ENCODE measurements at regions not wholly inside any gene's neighbourhood (a gene's known extent, or its start where the extent isn't known, plus 50 kb on each side); places are given as distances from the start of the nearest gene placed in this dataset.
"Not testable (repeated sequence)": the region's sequence is repeated elsewhere in the genome, so short reads cannot be mapped to it uniquely, and the experiment has no call there.

- Histone ChIP-seq H3K36me3 (no peaks in the 10 kb centered on the region), H3K4me3 (no peak overlapping the region), H3K4me2 (no peak overlapping the region), H3K27me3 (no peaks in the 10 kb centered on the region), H3K27ac (no peak overlapping the region), H3K9me3 (replicated peaks in 1 of 11) (peaks cover 9 to 31% (median 19%) of the 10 kb centered on the region in 11 experiments; a peak in 21 of 22 replicates), H4K20me1 (no peaks in the 10 kb centered on the region), H3K4me1 (no peaks in the 10 kb centered on the region; a peak in 1 of 20 replicates), H3K9ac (no peak overlapping the region)
- no peak for TF ChIP-seq Cebpa-rat (IDR thresholded peaks at IDR 0.05)
Measured at GRCh38 chrX:2162695-2163094, 338.1 kb downstream of the DHRSX start.

- peak overlapping the region in 1 of 11 experiments; percentile 35; a peak in 1 of 22 replicates for H3K27ac ChIP-seq
- H3K4me1 ChIP-seq, result no peaks in the 10 kb centered on the region; a peak in 1 of 20 replicates
- peaks cover 16 to 47% (median 31%) of the 10 kb centered on the region in 11 experiments for H3K9me3 ChIP-seq (replicated peaks in 1 of 11)
- H3K9ac ChIP-seq, result no peak overlapping the region
- peak overlapping the region in 1 of 11 experiments; percentile 16; a peak in 1 of 22 replicates for H3K4me2 ChIP-seq
- no peak for TF ChIP-seq Cebpa-rat (IDR thresholded peaks at IDR 0.05)
- H4K20me1 ChIP-seq, result no peaks in the 10 kb centered on the region
- no peaks in the 10 kb centered on the region for H3K36me3 ChIP-seq
- no peak overlapping the region for H3K4me3 ChIP-seq
- H3K27me3 ChIP-seq, result no peaks in the 10 kb centered on the region
Measured at GRCh38 chrX:2159861-2160260, 340.9 kb downstream of the DHRSX start.

- peak overlapping the region in 1 of 11 experiments; percentile 16; a peak in 1 of 22 replicates for H3K4me2 ChIP-seq
- no peaks in the 10 kb centered on the region for H3K36me3 ChIP-seq
- H3K9ac ChIP-seq, result no peak overlapping the region
- H3K4me1 ChIP-seq, result no peaks in the 10 kb centered on the region; a peak in 1 of 20 replicates
- H3K4me3 ChIP-seq, result no peak overlapping the region
- H3K27me3 ChIP-seq, result no peaks in the 10 kb centered on the region
- H3K9me3 ChIP-seq (replicated peaks in 1 of 11), result peaks cover 16 to 47% (median 31%) of the 10 kb centered on the region in 11 experiments
- no peak for TF ChIP-seq Cebpa-rat (IDR thresholded peaks at IDR 0.05)
- no peaks in the 10 kb centered on the region for H4K20me1 ChIP-seq
- H3K27ac ChIP-seq, result peak overlapping the region in 2 of 11 experiments; percentile 31 to 35; a peak in 2 of 22 replicates
Measured at GRCh38 chrX:2159393-2159792, 341.4 kb downstream of the DHRSX start.

- Histone ChIP-seq H3K9ac (no peak overlapping the region), H4K20me1 (no peaks in the 10 kb centered on the region), H3K36me3 (0 out of 22 replicates have a peak, but pooled peaks cover 0 to 3% (median 0%) of the 10 kb centered on the region in 11 experiments), H3K27me3 (no peaks in the 10 kb centered on the region), H3K4me2 (no peak overlapping the region), H3K9me3 (replicated peaks in 1 of 11) (peaks cover 24 to 51% (median 34%) of the 10 kb centered on the region in 11 experiments), H3K4me1 (no peaks in the 10 kb centered on the region), H3K27ac (no peak overlapping the region), H3K4me3 (no peak overlapping the region)
- no peak for TF ChIP-seq Cebpa-rat (IDR thresholded peaks at IDR 0.05)
Measured at GRCh38 chrX:2150722-2151121, 350.1 kb downstream of the DHRSX start.

GRCh38 chrX:2150014-2150413 is 350.8 kb downstream of the DHRSX start:
- H3K9ac ChIP-seq, H3K27me3 ChIP-seq, H3K4me1 ChIP-seq, H3K4me3 ChIP-seq, H3K36me3 ChIP-seq, H4K20me1 ChIP-seq, H3K27ac ChIP-seq, H3K4me2 ChIP-seq: not testable (repeated sequence)
- peaks cover 23 to 48% (median 31%) of the 10 kb centered on the region in 11 experiments for H3K9me3 ChIP-seq (replicated peaks in 1 of 11)

GRCh38 chrX:2149055-2149454 is 351.7 kb downstream of the DHRSX start:
- H3K4me2 ChIP-seq, H3K4me3 ChIP-seq, H3K36me3 ChIP-seq, H3K27me3 ChIP-seq, H3K4me1 ChIP-seq, H3K9ac ChIP-seq, H3K27ac ChIP-seq, H4K20me1 ChIP-seq: not testable (repeated sequence)
- H3K9me3 ChIP-seq (replicated peaks in 1 of 11), result peaks cover 23 to 48% (median 31%) of the 10 kb centered on the region in 11 experiments

GRCh38 chrX:2147928-2148327 is 352.8 kb downstream of the DHRSX start:
- peaks cover 26 to 52% (median 33%) of the 10 kb centered on the region in 11 experiments for H3K9me3 ChIP-seq (replicated peaks in 1 of 11)
- no peak for TF ChIP-seq Cebpa-rat (IDR thresholded peaks at IDR 0.05)
- no peak overlapping the region for H3K4me2 ChIP-seq
- H3K4me1 ChIP-seq, result no peaks in the 10 kb centered on the region
- no peak overlapping the region for H3K4me3 ChIP-seq
- H3K9ac ChIP-seq, result no peak overlapping the region
- no peaks in the 10 kb centered on the region for H4K20me1 ChIP-seq
- H3K27me3 ChIP-seq, result no peaks in the 10 kb centered on the region
- H3K36me3 ChIP-seq, result 0 out of 22 replicates have a peak, but pooled peaks cover 0 to 3% (median 0%) of the 10 kb centered on the region in 11 experiments
- no peak overlapping the region for H3K27ac ChIP-seq

- no peaks in the 10 kb centered on the region for H3K27me3 ChIP-seq
- no peaks in the 10 kb centered on the region for H4K20me1 ChIP-seq
- peaks cover 35 to 57% (median 48%) of the 10 kb centered on the region in 11 experiments for H3K9me3 ChIP-seq (replicated peaks in 1 of 11)
- no peak overlapping the region for H3K27ac ChIP-seq
- H3K4me3 ChIP-seq, result no peak overlapping the region
- H3K4me2 ChIP-seq, result no peak overlapping the region
- H3K4me1 ChIP-seq, result no peaks in the 10 kb centered on the region
- no peak overlapping the region for H3K9ac ChIP-seq
- H3K36me3 ChIP-seq, result 0 out of 22 replicates have a peak, but pooled peaks cover 0 to 3% (median 0%) of the 10 kb centered on the region in 11 experiments
- TF ChIP-seq Cebpa-rat (IDR thresholded peaks at IDR 0.05), result no peak
Measured at GRCh38 chrX:2145692-2146367, 354.9 kb downstream of the DHRSX start.

DNA sequence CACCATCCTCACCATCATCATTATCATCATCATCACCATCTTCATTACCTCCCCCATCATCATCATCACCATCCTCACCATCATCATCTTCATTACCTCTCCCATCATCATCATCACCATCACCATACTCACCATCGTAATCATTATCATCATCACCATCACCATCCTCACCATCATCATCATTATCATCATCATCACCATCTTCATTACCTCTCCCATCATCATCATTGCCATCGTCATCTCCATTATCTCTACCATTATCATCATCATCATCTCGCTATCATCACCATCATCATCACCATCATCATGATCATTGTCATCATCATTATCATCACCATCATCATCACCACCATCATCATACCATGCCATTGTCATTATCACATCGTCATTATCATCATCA is 362.9 kb downstream of the DHRSX start:
- Histone ChIP-seq H3K4me3 (no peak overlapping the region), H3K36me3 (no peaks in the 10 kb centered on the region), H3K9ac (no peak overlapping the region), H3K27ac (no peak overlapping the region), H3K4me2 (no peak overlapping the region), H3K4me1 (no peaks in the 10 kb centered on the region), H3K9me3 (replicated peaks in 1 of 11) (peaks cover 22 to 40% (median 33%) of the 10 kb centered on the region in 11 experiments), H4K20me1 (no peaks in the 10 kb centered on the region), H3K27me3 (no peaks in the 10 kb centered on the region)
- no peak for TF ChIP-seq Cebpa-rat (IDR thresholded peaks at IDR 0.05)

GRCh38 chrX:2136848-2137247 is 363.9 kb downstream of the DHRSX start:
- H3K27ac ChIP-seq, result no peak overlapping the region
- no peaks in the 10 kb centered on the region for H3K4me1 ChIP-seq
- H3K9me3 ChIP-seq (replicated peaks in 1 of 11), result peaks cover 12 to 29% (median 23%) of the 10 kb centered on the region in 11 experiments; a peak in 21 of 22 replicates
- no peak overlapping the region for H3K4me2 ChIP-seq
- no peaks in the 10 kb centered on the region for H4K20me1 ChIP-seq
- no peaks in the 10 kb centered on the region for H3K36me3 ChIP-seq
- H3K9ac ChIP-seq, result no peak overlapping the region
- H3K4me3 ChIP-seq, result no peak overlapping the region
- TF ChIP-seq Cebpa-rat (IDR thresholded peaks at IDR 0.05), result no peak
- no peaks in the 10 kb centered on the region for H3K27me3 ChIP-seq
